ENCODE measurements at regions not wholly inside any gene's neighbourhood (a gene's known extent, or its start where the extent isn't known, plus 50 kb on each side); places are given as distances from the start of the nearest gene placed in this dataset.
A peak's percentile ranks its signal among the peaks of the same experiment; 100 is the strongest.
"Not testable (repeated sequence)": the region's sequence is repeated elsewhere in the genome, so short reads cannot be mapped to it uniquely, and the experiment has no call there.

DNA sequence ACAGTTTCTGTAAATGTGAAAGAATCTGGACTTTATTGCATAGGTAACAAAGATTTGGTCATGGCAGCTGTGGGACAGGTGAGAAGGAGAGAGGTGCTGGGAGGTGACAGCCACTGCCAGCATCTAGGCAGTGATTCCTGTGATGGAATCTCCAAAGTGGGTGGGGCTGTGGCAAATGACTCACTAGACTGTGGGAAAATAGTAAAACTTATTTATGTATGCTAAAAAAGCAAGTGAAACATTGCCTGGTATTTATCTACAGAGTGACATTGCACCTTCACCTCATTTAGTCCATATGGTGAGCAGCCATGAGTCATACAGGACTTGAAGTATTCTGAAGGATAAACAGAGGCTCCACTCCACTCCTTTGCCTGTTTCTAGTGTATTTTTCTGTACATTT, 145.3 kb upstream of the MEX3C start:
- no peak overlapping the region for H3K4me3 ChIP-seq (ENCODE audit: low read depth, low read length)
- in situ Hi-C loops (cut with HindIII; ENCODE audit: low sequenced_read_pairs), result no loop called here
- TF ChIP-seq, protein P1, sequence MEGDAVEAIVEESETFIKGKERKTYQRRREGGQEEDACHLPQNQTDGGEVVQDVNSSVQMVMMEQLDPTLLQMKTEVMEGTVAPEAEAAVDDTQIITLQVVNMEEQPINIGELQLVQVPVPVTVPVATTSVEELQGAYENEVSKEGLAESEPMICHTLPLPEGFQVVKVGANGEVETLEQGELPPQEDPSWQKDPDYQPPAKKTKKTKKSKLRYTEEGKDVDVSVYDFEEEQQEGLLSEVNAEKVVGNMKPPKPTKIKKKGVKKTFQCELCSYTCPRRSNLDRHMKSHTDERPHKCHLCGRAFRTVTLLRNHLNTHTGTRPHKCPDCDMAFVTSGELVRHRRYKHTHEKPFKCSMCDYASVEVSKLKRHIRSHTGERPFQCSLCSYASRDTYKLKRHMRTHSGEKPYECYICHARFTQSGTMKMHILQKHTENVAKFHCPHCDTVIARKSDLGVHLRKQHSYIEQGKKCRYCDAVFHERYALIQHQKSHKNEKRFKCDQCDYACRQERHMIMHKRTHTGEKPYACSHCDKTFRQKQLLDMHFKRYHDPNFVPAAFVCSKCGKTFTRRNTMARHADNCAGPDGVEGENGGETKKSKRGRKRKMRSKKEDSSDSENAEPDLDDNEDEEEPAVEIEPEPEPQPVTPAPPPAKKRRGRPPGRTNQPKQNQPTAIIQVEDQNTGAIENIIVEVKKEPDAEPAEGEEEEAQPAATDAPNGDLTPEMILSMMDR (IDR thresholded peaks at IDR 0.05; ENCODE audit: low read depth, low read length), result no peak
- peak; percentile 80 for DNase-seq (ENCODE audit: low read depth, low spot score)

GRCh38 chr18:51345848-51346391, 148.4 kb upstream of the MEX3C start:
- DNase-seq (ENCODE audit: low read depth, low spot score), result no peak
- in situ Hi-C loops (cut with HindIII; ENCODE audit: low sequenced_read_pairs), result no loop called here
- no peak overlapping the region for H3K4me3 ChIP-seq (ENCODE audit: low read depth, low read length)
- TF ChIP-seq, protein P1 (IDR thresholded peaks at IDR 0.05; ENCODE audit: low read depth, low read length), result no peak

DNA sequence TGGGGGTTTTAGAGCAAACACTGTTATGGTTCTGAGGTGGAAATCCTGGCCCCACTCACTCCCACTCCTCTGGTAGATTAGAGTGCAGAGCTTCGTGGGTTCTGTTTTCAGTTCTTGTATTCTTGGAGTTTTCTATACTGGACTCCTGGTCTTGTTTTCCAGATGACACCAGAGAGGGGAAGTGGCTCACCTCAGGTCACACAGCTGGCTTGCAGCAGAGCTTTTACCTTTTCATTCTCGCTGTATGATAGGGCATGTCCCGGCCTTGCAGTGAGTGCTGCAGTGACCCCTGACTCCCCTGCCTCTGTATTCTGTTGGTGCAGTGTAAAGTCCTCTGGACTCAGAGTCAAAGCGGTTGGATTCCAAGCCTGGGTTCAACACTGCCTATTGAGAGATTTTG, 148.9 kb upstream of the MEX3C start:
- H3K4me3 ChIP-seq (ENCODE audit: low read depth, low read length), result no peak overlapping the region
- TF ChIP-seq, protein P1 (IDR thresholded peaks at IDR 0.05; ENCODE audit: low read depth, low read length), result no peak
- in situ Hi-C loops (cut with HindIII; ENCODE audit: low sequenced_read_pairs), result no loop called here

GRCh38 chr18:51350081-51350480, 152.6 kb upstream of the MEX3C start:
- TF ChIP-seq, protein P1 (IDR thresholded peaks at IDR 0.05; ENCODE audit: low read depth, low read length), result no peak
- in situ Hi-C loops (cut with HindIII; ENCODE audit: low sequenced_read_pairs), result no loop called here
- H3K4me3 ChIP-seq (ENCODE audit: low read depth, low read length), result no peak overlapping the region
- DNase-seq (ENCODE audit: low read depth, low spot score), result no peak

More for the DNA sequence above, 148.9 kb upstream of the MEX3C start:
- no peak for DNase-seq (ENCODE audit: low read depth, low spot score)

- in situ Hi-C loops (cut with HindIII; ENCODE audit: low sequenced_read_pairs), result no loop called here
- TF ChIP-seq, protein P1 (IDR thresholded peaks at IDR 0.05; ENCODE audit: low read depth, low read length), result no peak
- no peak overlapping the region for H3K4me3 ChIP-seq (ENCODE audit: low read depth, low read length)
- DNase-seq (ENCODE audit: low read depth, low spot score), result no peak
These were observed 158.4 kb upstream of the MEX3C start for GRCh38 chr18:51355841-51356240.

- DNase-seq (ENCODE audit: low read depth, low spot score); in situ Hi-C loops (cut with HindIII; ENCODE audit: low sequenced_read_pairs); H3K4me3 ChIP-seq (ENCODE audit: low read depth, low read length): not testable (repeated sequence)
These were observed 162.8 kb upstream of the MEX3C start for GRCh38 chr18:51360301-51360700.

- no peak overlapping the region for H3K4me3 ChIP-seq (ENCODE audit: low read depth, low read length)
- in situ Hi-C loops (cut with HindIII; ENCODE audit: low sequenced_read_pairs), result no loop called here
- TF ChIP-seq, protein P1 (IDR thresholded peaks at IDR 0.05; ENCODE audit: low read depth, low read length), result no peak
- DNase-seq (ENCODE audit: low read depth, low spot score), result peak; percentile 22
These were observed 163.8 kb upstream of the MEX3C start for GRCh38 chr18:51361130-51361860.
